HG03558 (cell line): ENCODE measurements at regions not wholly inside any gene's neighbourhood (a gene's known extent, or its start where the extent isn't known, plus 50 kb on each side); places are given as distances from the start of the nearest gene placed in this dataset.

Experiments used
- ATAC-seq: cut with Tn5 transposase; IDR thresholded peaks from one replicate; pipeline ENCODE4 v1.9.1; 2021; ENCODE audit warnings: moderate number of reproducible peaks; ENCODE audit not compliant: unreplicated experiment; ENCODE audit errors: extremely low read depth

DNA sequence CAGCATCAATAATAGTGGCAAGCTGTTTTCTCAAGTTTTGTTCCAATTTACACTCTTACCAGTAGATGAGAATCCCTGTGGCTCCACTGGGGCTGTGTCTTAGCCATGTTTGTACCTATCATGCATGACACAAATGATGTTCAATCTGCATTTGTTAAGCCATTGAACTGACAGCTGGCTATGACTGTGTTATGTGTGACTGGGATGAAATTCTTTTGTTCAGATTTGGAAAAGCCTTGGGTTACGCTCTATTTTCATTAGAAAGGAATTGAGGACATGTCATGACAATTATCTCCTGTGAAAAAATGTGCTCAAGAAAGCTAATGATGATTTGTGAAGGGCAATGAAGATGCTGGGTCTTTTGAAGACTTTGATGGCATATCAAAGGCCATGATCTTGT lies 201.8 kb upstream of the LARGE1 start:
- no peak for ATAC-seq

DNA sequence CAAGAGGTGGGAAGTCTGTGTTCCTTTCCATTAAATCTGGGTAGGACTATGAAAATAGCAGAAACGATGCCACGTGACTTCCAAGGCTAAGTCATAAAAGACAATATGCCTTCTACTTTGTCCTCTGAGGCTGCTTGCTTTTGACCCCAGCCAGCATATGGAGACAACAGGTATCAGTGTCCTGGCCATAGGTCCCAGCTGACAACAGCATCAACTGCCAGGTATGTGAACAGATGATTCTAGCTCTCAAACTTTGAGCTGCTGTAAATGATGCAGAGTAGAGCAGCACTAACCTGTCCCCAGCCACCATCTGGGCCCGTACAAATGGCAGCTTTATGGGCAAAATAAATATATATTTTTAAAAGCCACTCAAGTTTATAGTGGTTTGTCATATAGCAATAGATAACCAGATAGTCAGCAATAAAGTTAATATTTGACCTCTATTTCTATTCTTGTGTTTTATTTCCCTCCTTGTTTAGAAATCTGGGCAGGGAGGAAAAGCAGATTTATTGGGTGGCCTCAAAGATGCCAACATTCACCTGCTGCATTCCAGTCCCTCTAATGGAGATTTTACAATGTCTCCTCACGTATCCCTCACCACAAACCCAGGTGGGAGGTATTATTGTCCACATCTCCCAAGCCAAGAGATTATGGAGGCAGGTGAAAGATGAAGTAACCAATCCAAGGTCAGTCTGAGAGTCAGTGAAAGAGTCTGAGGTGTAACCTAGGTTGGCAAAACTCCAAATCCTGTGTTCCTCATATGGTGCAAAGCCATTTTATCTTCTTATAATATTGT lies 209.6 kb upstream of the LARGE1 start:
- no peak for ATAC-seq

DNA sequence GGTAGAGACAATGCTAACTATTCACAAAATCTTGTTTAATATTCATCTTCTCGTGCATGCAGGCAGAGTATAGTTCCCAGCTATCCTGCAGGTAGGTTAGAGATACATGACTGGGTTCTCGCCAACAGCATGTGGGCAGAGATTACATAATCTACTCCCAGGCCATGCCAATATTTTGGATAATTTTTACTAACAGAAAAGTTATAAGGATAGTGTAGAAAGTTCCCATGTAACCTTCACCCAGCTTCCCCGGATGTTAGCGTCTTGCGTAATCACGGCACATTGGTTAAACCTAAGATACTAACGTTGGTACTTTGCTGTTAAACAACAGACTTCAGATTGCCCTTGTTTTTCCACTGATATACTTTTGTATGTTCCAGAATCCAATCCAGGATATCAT lies 215.5 kb upstream of the LARGE1 start:
- no peak for ATAC-seq

DNA sequence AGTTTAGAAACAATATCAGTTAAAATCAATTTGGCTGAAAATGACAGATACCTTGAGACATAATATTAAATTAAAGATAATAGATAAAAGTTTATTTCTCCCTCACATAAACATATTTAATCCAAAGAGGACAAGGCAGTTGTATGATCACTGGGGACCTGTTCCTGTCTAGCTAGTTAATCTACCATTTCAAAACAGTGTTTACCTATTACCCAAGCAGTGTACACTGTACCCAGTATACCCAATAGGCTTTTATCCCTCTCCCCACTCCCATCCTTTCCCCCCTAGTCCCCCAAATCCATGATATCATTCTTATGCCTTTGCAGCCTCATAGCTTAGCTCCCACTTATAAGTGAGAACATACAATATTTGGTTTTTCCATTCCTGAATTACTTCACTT lies 229.7 kb upstream of the LARGE1 start:
- no peak for ATAC-seq

DNA sequence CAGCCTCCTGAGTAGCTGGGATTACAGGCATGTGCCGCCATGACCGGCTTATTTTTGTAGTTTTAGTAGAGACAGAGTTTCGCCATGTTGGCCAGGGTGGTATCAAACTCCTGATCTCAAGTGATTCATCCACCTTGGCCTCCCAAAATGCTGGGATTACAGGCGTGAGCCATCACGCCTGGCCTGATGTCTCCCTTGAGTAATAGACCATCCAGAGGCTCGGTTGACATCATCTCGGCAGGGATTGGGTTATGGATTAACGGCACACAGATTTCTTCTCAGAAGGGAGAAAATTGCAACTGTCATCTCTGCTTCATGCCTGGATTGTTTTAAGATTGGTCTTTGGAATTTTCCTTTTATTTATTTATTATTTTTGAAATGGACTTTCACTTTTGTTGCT lies 239.2 kb upstream of the LARGE1 start:
- ATAC-seq: no peak

DNA sequence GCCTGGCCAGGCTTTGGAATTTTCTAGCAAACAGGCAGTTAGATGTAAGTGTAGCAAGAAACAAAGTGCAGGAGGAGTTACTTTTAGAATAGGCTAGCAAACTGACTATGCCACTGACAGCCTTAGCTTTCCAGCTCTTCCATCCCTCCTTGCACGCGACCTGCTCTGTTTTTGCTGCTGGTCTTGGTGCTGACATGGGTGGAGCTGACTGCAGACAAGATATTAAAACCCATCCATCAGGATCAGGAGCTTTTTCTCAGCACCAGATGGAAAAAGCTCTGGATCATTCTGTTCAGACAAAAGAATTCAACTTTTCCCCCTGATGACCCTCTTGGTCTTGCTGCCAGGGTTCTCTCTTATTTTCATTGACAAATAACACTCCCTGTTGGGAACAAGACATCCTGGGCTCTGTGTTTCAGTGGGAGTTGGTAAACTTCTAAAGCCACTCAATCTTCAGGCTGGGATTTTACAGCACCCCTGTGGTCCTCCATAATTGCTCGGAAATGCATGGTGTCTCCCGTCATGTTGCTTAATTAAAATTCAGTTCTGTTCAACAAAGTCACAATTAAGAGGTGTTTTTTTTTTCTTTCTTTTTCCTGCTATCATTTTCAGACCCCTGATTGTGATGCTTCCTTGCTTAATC lies 240.0 kb upstream of the LARGE1 start:
- ATAC-seq: no peak

DNA sequence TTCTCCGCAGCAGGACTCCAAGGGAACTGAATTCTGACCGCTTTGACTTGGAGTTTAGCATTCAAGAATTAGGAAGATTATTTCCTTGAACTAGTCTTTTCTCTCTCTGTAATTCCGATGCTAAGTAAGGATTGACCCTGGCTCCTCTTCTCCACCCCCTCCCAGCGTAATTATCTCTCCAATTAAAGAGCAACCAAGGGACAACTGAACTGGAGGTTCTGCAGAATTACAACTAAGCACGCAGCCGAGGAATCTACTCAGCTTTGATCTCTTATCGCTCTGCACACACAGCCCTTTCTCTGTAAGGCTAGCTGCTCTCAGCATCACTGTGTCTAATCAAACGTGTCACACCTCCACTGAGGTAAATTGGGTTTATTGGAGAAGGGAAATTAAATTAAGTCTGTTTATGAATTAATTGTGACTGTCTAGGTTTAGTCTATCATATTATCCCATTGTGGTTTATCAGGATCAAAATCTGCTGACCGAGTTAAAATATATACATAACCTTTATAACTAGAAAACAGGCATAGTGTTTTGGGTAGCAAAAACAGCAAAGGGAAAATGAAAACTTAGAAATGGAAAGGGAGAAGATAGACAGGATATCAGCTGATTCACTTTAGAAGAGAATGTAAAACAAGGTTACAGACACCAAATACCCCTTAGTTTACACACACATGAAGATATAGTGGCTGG lies 241.3 kb upstream of the LARGE1 start:
- no peak for ATAC-seq

DNA sequence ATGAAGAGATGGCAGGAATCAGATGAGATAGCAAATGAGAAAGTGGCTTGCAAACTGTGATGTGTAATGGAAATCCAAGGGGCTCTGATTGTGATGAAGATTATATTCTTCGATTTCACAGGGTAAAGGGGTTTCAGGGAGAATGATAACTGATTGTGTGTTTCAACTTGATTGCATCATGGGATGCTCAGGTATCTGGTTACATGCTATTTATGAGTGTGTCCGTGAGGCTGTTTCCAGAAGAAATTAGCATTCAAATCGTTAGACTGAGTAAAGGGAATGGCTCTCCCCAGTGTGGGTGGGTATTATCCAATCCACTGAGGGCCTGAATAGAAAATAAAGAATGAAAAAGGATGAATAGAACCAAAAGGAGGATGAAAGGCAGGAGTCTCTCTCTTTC lies 278.7 kb upstream of the LARGE1 start:
- ATAC-seq: no peak

DNA sequence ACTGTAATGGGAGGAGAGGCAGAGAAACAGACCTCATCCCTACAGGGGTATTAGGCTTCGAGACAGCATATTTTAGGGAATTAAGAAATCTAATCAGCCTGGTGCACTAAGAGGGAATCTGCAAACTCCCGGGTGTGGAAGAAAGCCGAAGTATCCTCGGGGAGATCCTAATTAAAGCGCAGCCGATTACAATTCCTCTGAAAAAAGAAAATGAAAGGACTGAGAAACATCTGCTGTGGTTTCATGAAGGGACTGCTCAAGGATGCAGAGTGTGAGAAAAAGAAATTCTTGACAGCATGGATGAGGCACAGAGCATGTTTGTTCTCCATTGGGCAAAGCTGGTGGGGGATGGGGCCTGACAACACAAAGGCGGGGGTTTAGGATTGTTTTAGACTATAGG lies 290.0 kb upstream of the LARGE1 start:
- no peak for ATAC-seq

DNA sequence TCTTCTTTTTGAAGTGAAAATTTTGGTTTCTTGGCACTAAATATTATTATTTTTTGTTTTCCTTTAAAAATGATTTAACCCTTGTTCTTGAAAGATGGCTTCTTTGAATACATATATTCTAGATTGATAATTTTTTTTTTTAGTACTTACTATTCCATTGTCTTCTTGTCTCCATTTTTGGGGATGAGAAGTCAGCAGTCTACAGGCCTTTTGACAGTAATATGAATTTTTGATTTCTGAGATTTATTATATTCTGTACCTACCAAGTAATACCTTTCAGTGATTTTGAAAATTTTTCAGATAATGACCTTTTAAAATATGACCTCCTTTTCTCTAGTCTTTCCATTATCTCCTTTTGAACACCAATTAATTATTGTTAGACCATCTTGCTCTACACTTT lies 294.1 kb upstream of the LARGE1 start:
- no peak for ATAC-seq

DNA sequence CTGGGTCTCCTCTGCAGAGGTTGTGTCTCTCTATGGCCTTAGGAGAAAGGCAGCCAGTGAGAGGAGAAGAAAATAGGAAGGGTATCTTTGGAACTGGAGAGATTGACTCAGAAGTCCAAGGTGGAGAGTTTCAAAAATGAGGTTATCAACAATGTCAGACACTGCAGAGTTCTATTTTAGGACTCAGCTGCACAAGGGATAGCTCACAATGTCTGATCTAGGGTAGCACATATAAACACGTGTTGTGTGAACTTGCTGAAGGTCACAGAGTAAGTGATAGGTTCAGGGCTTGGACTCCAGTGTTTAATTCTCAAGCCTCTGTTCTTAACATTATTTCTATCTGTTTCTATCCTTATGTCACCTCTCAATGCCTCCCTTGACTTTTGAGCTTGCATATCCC lies 305.0 kb upstream of the LARGE1 start:
- ATAC-seq: no peak

DNA sequence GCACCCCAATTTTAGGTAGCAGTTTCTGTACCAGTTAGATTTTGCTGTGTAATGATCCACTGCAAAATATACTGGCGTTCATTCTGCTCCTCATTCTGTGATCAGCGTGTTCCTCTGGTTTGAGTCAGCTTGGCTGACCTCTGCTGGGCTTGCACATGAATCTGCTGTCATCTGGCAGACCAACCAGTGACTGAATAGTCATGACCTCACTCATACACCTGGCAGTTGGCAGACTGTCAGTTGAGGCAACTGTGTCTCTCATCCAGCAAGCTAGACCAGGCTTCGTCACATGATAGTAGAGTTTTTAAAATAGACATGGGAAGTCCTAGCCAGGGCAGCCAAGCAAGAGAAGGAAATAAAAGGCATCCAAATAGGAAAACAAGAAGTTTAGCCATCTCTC lies 316.3 kb upstream of the LARGE1 start:
- ATAC-seq: no peak

DNA sequence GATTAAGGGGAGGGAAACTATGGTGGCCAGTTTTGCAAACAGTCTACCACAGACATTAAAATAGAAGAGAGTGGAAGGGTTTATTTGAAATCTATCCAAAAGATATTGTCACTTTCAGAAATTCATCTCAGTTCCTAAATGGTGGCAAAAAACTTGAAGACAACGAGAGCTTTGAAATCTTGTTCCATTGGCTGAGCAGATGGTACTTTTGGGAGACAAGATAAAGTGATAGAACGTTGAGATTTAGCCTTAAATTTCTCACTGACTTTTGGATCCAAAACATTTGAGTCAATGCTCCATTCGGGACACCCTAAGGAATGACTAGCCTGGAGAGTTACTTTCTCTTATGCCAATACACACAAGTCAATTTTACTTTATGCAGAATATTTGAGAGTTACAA lies 319.1 kb upstream of the LARGE1 start:
- no peak for ATAC-seq

DNA sequence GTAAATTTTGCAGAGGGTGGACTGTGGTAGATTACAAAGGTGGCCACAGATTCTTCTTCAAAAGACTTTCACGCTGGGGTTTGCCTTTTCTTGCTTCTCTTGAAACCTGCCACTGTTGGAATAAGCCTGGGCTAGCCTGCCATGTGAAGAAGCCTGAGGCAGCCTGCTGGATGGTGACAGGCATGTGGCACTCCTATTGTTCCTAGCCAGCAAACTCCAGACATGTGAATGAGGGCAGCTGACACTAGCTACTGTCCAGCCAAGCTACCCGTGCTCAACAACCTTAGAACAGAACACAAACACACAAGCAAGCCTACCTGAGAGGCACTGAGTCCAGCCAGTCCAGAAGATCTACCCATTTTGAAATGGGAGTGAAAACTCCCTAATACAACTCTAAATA lies 322.7 kb upstream of the LARGE1 start:
- no peak for ATAC-seq

GRCh38 chr22:34255042-34255441 lies 334.8 kb upstream of the LARGE1 start:
- no peak for ATAC-seq

- no peak for ATAC-seq
Measured at GRCh38 chr22:34278121-34278520, 357.8 kb upstream of the LARGE1 start.

DNA sequence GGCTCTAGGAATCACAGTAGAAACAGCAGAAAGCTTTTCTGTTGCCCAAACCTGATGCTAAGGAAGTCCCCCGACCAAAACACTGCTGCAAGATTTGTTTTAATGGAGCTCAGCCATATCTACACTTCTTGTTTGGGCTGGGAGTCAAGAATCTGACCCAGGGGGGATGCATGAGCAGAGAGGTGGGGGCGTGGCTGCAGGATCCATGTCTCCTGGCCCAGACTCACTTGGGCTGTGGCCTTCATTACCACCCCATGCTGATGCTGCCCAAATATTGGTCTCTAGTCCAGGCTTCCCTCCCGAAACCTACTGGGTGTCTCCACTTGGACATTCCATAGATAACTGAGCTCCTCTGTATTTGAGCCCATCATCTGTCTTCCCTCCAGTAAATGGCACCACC lies 361.5 kb upstream of the LARGE1 start:
- no peak for ATAC-seq

- no peak for ATAC-seq
Measured at GRCh38 chr22:34283844-34284243, 363.6 kb upstream of the LARGE1 start.

GRCh38 chr22:34293324-34293723 lies 373.0 kb upstream of the LARGE1 start:
- no peak for ATAC-seq

GRCh38 chr22:34294476-34294875 lies 374.2 kb upstream of the LARGE1 start:
- ATAC-seq: no peak

GRCh38 chr22:34294986-34295385 lies 374.7 kb upstream of the LARGE1 start:
- no peak for ATAC-seq

- ATAC-seq: no peak
Measured at GRCh38 chr22:34296461-34296860, 376.2 kb upstream of the LARGE1 start.
